NCI-H774 (cell line): ENCODE measurements at regions not wholly inside any gene's neighbourhood (a gene's known extent, or its start where the extent isn't known, plus 50 kb on each side); places are given as distances from the start of the nearest gene placed in this dataset.

ENCODE experiments used
- DNase-seq: peaks from one replicate; lab custom pipeline; 2025; lab: John Stamatoyannopoulos, UW

GRCh38 chr6:138609801-138610430 lies 110.6 kb upstream of the NHSL1 start:
- DNase-seq: no peak

DNA sequence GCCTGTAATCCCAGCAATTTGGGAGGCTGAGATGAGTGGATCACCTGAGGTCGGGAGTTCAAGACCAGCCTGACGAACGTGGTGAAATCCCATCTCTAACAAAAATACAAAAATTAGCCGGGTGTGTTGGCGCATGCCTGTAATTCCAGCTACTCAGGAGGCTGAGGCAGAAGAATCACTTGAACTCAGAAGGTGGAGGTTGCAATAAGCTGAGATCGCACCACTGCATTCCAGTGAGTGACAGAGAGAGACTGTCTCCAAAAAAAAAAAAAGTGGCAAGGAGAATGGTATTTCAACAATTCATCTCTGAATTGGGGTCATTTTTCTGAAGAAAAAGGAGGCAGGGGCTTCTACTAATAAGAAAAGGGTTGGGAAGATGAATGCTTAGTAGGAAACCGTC lies 111.5 kb upstream of the NHSL1 start:
- no peak for DNase-seq

GRCh38 chr6:138614151-138614550 lies 114.9 kb upstream of the NHSL1 start:
- no peak for DNase-seq

DNA sequence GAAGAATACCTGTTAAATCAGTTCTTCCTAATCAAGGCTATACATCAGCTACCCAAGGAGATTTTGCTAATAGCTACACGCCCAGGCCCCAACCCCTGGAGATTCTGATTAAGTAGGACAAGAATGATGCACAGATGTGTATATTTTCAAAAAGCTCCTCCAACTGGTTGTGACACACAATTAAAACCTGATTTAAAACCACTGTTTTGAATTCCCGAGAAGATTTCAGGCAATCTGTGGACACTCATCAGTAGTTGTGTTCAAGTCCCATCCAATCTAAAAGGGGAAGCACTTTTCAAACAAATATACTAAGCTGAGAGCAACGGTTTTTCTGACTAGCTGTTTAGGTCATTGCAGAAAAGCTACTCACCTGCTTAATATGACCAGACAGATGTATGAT lies 118.9 kb upstream of the NHSL1 start:
- no peak for DNase-seq

GRCh38 chr6:138620630-138621029 lies 121.3 kb upstream of the NHSL1 start:
- DNase-seq: no peak

GRCh38 chr6:138622967-138623366 lies 123.7 kb upstream of the NHSL1 start:
- DNase-seq: no peak

DNA sequence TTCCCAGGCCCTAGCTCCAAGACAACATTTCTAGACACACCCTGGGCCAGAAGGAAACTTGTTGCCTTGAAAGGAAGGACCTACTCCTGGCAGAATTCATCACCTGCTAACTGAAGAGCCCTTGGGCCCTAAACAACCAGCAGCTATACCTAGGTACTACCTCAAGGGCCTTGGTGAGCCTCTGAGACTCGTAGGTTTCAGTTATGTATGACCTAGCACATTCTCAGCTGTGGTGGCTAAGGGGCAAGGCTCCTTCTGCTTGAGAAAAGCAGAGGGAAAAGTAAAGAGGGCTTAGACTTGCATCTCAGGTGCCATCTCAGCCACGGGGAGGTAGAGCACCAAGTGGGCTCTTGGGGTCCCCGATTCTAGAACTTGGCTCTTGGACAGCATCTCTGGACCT lies 132.3 kb upstream of the NHSL1 start:
- no peak for DNase-seq

- no peak for DNase-seq
Observed at GRCh38 chr6:138637822-138638221, 135.7 kb upstream of the CCDC28A start.

GRCh38 chr6:138638604-138639003 lies 135.0 kb upstream of the CCDC28A start:
- no peak for DNase-seq

DNA sequence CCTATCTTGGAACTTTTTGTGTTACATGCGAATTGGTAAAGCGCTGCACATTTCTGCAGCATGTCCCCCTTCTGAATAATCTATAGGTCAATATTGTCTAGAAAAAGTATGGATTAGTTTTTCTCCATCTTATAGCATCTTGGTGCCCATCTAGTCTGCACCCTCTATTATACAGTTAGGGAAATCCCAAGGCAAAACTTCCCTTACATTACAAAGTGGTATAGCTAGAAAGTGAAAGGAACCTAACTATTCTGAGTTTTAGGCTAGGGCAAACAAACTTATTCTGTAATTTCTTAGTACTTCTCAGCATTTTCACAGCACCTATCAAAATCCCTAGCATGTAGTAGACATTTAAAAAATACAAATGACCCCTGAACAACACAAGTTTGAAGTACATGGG lies 133.5 kb upstream of the CCDC28A start:
- no peak for DNase-seq

GRCh38 chr6:138643210-138643609 lies 130.4 kb upstream of the CCDC28A start:
- DNase-seq: no peak

- DNase-seq: no peak
Observed at GRCh38 chr6:138645976-138646640, 127.5 kb upstream of the CCDC28A start.

DNA sequence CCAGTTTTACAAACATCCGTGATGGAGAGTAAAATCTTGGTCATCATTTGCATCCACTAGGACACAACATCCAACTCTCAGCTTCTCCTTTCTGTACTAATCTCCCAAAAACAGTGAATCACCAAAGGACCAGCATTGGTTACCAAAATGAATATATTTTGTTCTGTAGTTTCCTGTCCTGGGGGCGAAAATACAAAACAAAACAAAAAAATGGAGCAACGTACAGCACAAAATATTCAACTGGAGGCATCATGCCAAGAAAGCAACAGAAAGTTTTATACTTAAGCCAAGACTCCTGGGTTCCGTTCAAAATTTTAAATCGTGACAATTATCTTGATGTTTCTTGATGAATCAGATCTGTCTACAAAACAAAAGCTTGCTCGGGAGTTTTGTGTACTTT lies 126.6 kb upstream of the CCDC28A start:
- DNase-seq: no peak

DNA sequence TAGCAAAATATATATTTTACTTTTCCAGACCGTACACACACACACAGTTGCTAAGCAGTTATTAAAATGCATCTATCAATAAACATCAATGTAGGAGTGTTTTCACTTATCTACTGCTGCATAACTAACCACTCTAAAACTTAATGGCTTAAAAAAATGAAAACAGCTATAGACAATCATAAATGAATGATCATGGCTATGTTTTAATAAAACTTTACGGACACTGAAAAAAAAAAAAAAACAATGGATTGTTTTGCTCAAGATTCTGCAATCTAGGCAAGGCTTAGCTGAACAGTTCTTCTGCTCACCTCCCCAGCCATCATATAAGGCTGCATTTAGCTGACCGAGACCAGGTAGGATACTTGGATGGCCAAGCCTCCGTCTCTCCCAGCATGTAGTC lies 125.4 kb upstream of the CCDC28A start:
- DNase-seq: no peak

GRCh38 chr6:138651491-138651890 lies 122.1 kb upstream of the CCDC28A start:
- DNase-seq: no peak

DNA sequence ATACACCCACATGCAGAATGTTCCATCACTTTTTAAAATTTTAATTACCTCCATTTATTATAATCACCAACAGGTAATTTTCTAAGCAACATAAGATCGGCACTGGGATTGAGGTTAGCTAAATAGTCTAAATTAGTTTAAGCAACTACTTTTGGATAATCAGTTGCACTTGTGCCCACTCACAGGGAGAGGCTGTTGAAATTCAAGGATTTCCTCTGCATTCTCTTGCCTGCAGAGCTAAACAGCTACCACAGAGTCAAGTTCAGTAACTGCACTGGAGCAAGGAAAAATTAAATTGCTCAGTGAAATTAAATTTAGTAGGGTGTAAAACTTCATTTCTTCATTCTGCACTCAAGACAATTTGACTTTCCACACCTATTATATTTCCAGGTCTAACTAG lies 120.7 kb upstream of the CCDC28A start:
- DNase-seq: no peak

- no peak for DNase-seq
Observed at GRCh38 chr6:138653435-138653834, 120.1 kb upstream of the CCDC28A start.

DNA sequence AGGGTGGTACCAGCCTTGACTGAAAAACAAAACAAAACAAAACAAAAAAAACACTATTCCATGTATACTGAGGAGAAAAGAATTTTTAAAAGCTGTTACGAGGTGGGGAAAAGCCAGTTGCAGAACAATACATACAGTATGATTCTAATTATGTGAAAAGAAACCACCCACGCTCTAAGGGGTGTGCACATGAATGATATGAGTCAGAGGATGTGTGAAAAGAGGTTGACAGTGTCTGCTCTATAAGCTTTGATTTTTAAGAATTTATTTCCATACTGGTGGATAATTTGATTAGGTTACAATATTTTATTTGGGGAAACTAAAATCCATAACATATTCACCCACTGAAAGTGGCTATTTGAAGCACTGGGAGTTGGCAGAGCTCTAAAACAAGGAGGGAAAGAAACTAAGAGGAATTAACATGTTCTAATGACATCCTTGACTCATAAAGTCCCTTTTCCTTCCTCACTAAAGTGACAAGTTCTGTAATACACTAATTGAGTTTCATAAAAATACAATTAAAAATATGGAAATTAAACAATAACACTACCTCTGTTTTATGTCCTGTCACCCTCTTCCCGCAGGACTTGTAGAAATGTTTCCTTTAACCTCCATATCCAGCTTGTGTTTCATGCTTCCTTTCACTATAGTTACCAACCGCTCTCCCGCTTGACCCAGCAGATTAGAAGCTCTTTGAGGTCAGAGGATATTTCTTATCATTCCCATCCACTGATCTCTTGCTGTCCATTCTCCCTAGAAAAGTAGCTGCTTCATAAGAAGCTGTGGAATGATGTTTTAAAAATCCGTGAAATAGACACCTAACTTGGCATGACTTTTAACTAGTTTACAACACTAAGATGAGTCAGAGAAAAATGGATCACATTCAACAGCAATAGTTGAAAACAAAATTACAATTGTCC lies 118.6 kb upstream of the CCDC28A start:
- DNase-seq: no peak

DNA sequence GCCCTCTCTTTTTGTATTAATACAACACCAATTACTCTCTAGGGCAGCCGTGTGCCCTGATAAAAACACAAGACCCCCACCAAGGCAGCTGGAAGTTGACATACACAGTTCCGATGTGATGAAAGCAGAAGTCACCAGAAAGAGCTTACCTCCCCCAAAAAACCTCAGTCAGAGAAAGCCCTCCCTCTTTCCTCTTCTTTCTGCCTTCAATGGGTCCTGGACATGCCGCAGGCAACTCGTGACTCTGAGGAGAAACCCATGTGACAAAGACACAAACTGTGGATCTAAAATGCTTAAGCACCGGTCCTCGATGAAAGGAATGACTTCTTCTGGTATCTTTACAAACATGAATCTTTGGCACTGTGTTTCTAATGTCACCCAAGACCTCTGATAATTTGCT lies 117.7 kb upstream of the CCDC28A start:
- DNase-seq: no peak

DNA sequence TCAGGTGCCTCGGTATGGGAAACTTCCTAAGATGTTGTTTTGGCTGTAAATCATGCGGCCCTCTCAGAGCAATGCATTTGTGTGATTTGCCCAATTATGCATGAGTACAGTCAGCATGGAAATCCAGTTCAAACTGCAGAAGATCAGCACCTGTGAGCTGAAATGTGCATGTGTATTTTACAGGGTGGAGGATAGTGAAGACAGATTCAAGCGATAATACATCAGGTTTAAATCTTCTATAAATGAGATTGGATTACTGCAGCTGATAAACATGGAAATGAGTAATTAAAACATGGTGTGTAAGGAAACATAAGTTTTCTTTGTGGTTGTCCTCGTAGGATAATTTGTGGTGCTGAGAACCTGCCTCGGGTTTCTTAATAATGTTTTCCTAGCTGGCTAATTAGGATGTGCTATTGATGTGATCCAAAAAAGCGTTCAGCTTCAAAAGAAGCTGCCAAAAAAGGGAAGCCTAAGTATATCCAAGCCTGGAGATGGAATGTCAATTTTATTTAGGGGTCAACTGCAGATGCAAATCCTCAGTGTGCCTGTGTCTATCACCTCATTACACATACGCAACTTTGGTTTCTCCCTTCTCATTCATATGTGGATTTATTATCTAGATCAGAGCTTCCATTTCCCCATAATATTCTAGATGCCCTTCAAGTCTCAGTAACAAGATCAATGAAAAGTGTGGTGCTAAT lies 117.1 kb upstream of the CCDC28A start:
- no peak for DNase-seq

DNA sequence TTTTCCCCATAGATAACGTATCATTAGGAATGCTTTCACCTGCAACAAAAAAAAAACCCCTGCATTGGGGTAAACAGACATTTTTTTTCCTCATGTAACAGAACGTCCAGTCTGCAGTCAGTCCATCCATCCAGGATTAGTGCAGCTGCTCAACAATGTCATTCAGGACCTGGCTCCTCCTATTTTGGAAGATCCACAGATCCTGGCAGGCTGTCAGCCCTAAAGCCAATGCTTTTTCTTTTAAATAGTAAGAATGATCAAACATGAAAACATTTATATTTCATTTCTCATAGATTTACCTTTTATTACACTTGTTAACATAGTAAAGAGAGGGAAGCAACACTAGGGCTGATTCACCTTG lies 116.5 kb upstream of the CCDC28A start:
- DNase-seq: no peak

DNA sequence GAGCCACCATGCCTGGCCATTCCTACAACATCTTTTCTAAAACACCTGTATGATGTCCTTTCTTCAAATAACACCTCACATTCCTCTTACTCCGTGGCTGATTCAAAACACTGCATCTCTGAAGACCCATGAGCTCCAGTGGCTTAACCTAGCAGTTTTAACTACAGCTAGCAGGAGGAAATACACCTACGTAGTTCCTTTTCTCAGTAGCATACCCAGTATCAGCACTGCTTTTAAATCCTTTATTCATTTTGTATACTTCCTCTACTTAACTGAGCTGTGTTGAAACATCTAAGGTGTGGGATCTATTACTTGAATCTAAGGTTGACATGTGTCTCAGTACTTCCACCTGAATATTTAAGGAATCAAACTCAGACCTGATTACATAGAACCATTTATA lies 113.6 kb upstream of the CCDC28A start:
- no peak for DNase-seq

- DNase-seq: no peak
Observed at GRCh38 chr6:138662471-138662870, 111.1 kb upstream of the CCDC28A start.
